H1 (cell line): ENCODE measurements at regions not wholly inside any gene's neighbourhood (a gene's known extent, or its start where the extent isn't known, plus 50 kb on each side); places are given as distances from the start of the nearest gene placed in this dataset.

Experiments used
- CTCF ChIA-PET: fragments of 300-600 bp; sonication (Branson Sonifier 250); formaldehyde crosslinking; loops from one replicate; lab custom pipeline; 2021; ENCODE audit not compliant: partially characterized antibody; lab: Charles Lee
- POLR2A ChIA-PET: fragments of 300-600 bp; sonication (Branson Sonifier 250); formaldehyde crosslinking; loops from one replicate; lab custom pipeline; 2021; ENCODE audit warnings: inconsistent platforms; ENCODE audit not compliant: partially characterized antibody; lab: Charles Lee
- DNase-seq, 2 experiments: peaks; one replicate each; pipeline versions ENCODE4 v3.0.0 to v3.0.0-alpha.2; 2010 to 2022; ENCODE audit warnings: low spot score in 2 of 2, low read depth in 1 of 2, mixed read lengths in 1 of 2
- FAIRE-seq: peaks from 2 replicates; lab custom pipeline; 2011; peaks lifted over from hg19 to GRCh38; lab: Jason Lieb, UNC
- H2AFZ ChIP-seq: 2 replicates; pipeline ENCODE4 v1.8.1; 2012; ENCODE audit warnings: low read length, inconsistent platforms
- H2AK5ac ChIP-seq: 2 replicates; pipeline ENCODE4 v1.6.1; 2013; ENCODE audit warnings: low read depth, low read length
- H2BK120ac ChIP-seq: replicated peaks from 2 replicates; pipeline ENCODE3; 2013; ENCODE audit warnings: low read depth, low read length, inconsistent platforms
- H2BK12ac ChIP-seq: 2 replicates; pipeline ENCODE4 v1.6.1; 2013; ENCODE audit warnings: low read depth, low read length
- H2BK15ac ChIP-seq: 2 replicates; pipeline ENCODE4 v1.6.1; 2013; ENCODE audit warnings: low read length
- H2BK20ac ChIP-seq: 2 replicates; pipeline ENCODE4 v1.6.1; 2013; ENCODE audit warnings: low read length
- H2BK5ac ChIP-seq: 2 replicates; pipeline ENCODE4 v1.6.1; 2013; ENCODE audit warnings: low read depth, low read length
- H3K14ac ChIP-seq: 2 replicates; pipeline ENCODE4 v1.6.1; 2013; ENCODE audit warnings: inconsistent platforms; ENCODE audit not compliant: insufficient read length
- H3K18ac ChIP-seq: 2 replicates; pipeline ENCODE4 v1.6.1; 2013; ENCODE audit warnings: low read length; ENCODE audit errors: extremely low read depth
- H3K23ac ChIP-seq: 2 replicates; pipeline ENCODE4 v1.6.1; 2013; ENCODE audit warnings: inconsistent platforms; ENCODE audit not compliant: insufficient read length
- H3K23me2 ChIP-seq: 2 replicates; pipeline ENCODE4 v1.6.1; 2013; ENCODE audit warnings: low read depth, low read length
- H3K27ac ChIP-seq: 2 replicates; pipeline ENCODE4 v1.6.1; 2011; ENCODE audit warnings: low read depth, low read length, inconsistent platforms
- H3K27me3 ChIP-seq, 4 experiments: replicated peaks in 1 of 4; 1 replicate in 1 of 4; 2 replicates in 3 of 4; pipeline versions ENCODE4 v1.6.1 to v1.8.1; 2011 to 2013; ENCODE audit warnings: low read length in 3 of 4, mild to moderate bottlenecking in 3 of 4, inconsistent platforms in 2 of 4, mixed read lengths in 2 of 4, moderate library complexity in 1 of 4; ENCODE audit not compliant: control insufficient read depth in 3 of 4, insufficient read depth in 3 of 4; ENCODE audit errors: extremely low read depth in 1 of 4
- H3K36me3 ChIP-seq, 4 experiments: 2 replicates each; pipeline versions ENCODE4 v1.6.1 to v1.8.1; 2011 to 2013; ENCODE audit warnings: mild to moderate bottlenecking in 4 of 4, low read length in 3 of 4, moderate library complexity in 2 of 4, control low read depth in 1 of 4, inconsistent platforms in 1 of 4; ENCODE audit not compliant: insufficient read depth in 4 of 4, control insufficient read depth in 2 of 4
- H3K4ac ChIP-seq: replicated peaks from 2 replicates; pipeline ENCODE3; 2013; ENCODE audit warnings: low read length, low read depth, mixed read lengths, inconsistent platforms; ENCODE audit not compliant: insufficient read length
- H3K4me1 ChIP-seq, 4 experiments: replicated peaks in 1 of 4; 1 replicate in 1 of 4; 2 replicates in 3 of 4; pipeline versions ENCODE4 v1.6.1 to v1.8.1; 2011 to 2013; ENCODE audit warnings: low read length in 3 of 4, inconsistent platforms in 2 of 4, mixed read lengths in 1 of 4; ENCODE audit not compliant: insufficient read depth in 4 of 4, control insufficient read depth in 3 of 4
- H3K4me2 ChIP-seq, 2 experiments: 2 replicates each; pipeline versions ENCODE4 v1.6.1 to v1.8.1; 2011 to 2013; ENCODE audit warnings: low read depth in 2 of 2, low read length in 2 of 2, control low read depth in 1 of 2, inconsistent platforms in 1 of 2, mild to moderate bottlenecking in 1 of 2; ENCODE audit not compliant: insufficient read depth in 1 of 2
- H3K4me3 ChIP-seq, 4 experiments: fragments of 200-600, 300-600 bp in 1 of 4; sonication (generic), shearing (Covaris generic), sonication (Bioruptor Twin) in 1 of 4; 2 replicates each; pipeline versions ENCODE4 v1.5.1 to v1.8.1; 2011 to 2016; ENCODE audit warnings: low read length in 4 of 4, low read depth in 3 of 4, control low read depth in 2 of 4, inconsistent platforms in 2 of 4, mild to moderate bottlenecking in 2 of 4, mixed read lengths in 1 of 4, moderate library complexity in 1 of 4; ENCODE audit not compliant: insufficient read depth in 2 of 4; ENCODE audit errors: extremely low read depth in 1 of 4
- H3K56ac ChIP-seq: replicated peaks from 2 replicates; pipeline ENCODE3; 2013; ENCODE audit warnings: low read depth, mild to moderate bottlenecking, mixed read lengths, low read length, inconsistent platforms; ENCODE audit not compliant: insufficient read length
- H3K79me1 ChIP-seq: 2 replicates; pipeline ENCODE4 v1.6.1; 2013; ENCODE audit warnings: low read depth, low read length, control low read depth
- H3K79me2 ChIP-seq, 2 experiments: 2 replicates each; pipeline versions ENCODE4 v1.6.1 to v1.8.1; 2012 to 2013; ENCODE audit warnings: low read length in 2 of 2, mild to moderate bottlenecking in 2 of 2, inconsistent platforms in 1 of 2; ENCODE audit not compliant: insufficient read depth in 2 of 2, control insufficient read depth in 1 of 2
- H3K9ac ChIP-seq, 4 experiments: replicated peaks in 1 of 4; 1 replicate in 1 of 4; 2 replicates in 3 of 4; pipeline versions ENCODE4 v1.6.1 to v1.8.1; 2011 to 2013; ENCODE audit warnings: low read depth in 3 of 4, low read length in 3 of 4, control low read depth in 2 of 4, mild to moderate bottlenecking in 2 of 4, moderate library complexity in 2 of 4, inconsistent platforms in 1 of 4; ENCODE audit errors: extremely low read depth in 1 of 4
- H3K9me3 ChIP-seq, 2 experiments: 2 replicates each; pipeline versions ENCODE4 v1.6.1 to v1.8.1; 2012 to 2013; ENCODE audit warnings: mild to moderate bottlenecking in 2 of 2, moderate library complexity in 2 of 2, control low read depth in 1 of 2, inconsistent platforms in 1 of 2, low read depth in 1 of 2, low read length in 1 of 2, mixed read lengths in 1 of 2; ENCODE audit not compliant: insufficient read depth in 2 of 2
- H4K20me1 ChIP-seq, 2 experiments: replicated peaks in 1 of 2; 2 replicates each; pipeline versions ENCODE3 to v1.8.1; 2011 to 2013; ENCODE audit warnings: inconsistent platforms in 2 of 2, low read length in 2 of 2, mild to moderate bottlenecking in 1 of 2; ENCODE audit not compliant: insufficient read depth in 2 of 2, control insufficient read depth in 1 of 2
- H4K5ac ChIP-seq: 2 replicates; pipeline ENCODE4 v1.6.1; 2013; ENCODE audit warnings: low read length, low read depth, mixed read lengths, inconsistent platforms; ENCODE audit not compliant: insufficient read length
- H4K8ac ChIP-seq: 2 replicates; pipeline ENCODE4 v1.8.0; 2013; ENCODE audit warnings: mild to moderate bottlenecking, moderate library complexity, low read length, inconsistent platforms; ENCODE audit not compliant: insufficient read depth; ENCODE audit errors: extremely low read depth
- H4K91ac ChIP-seq: replicated peaks from 2 replicates; pipeline ENCODE3; 2013; ENCODE audit warnings: low read length, mixed read lengths, inconsistent platforms; ENCODE audit not compliant: insufficient read length
- MAFK ChIP-seq: IDR thresholded peaks from 2 replicates; pipeline ENCODE4 v1.6.1; 2012; ENCODE audit warnings: low read depth, mild to moderate bottlenecking, improper control_type of control experiment, low read length
- WGBS, 2 experiments: shearing (Covaris generic) in 1 of 2; methylation state at CpG; one replicate each; pipeline versions ENCODE4 v1.1.6 to v1.1.7; 2013 to 2015; ENCODE audit warnings: low lambda C conversion rate in 2 of 2, mixed read lengths in 2 of 2, inconsistent platforms in 1 of 2, low coverage in 1 of 2, missing lambda C conversion rate in 1 of 2; ENCODE audit not compliant: insufficient replicate concordance in 2 of 2, insufficient coverage in 1 of 2, insufficient read length in 1 of 2; ENCODE audit errors: extremely low coverage in 1 of 2, missing lambda C conversion rate in 1 of 2; 5-methylcytosine and 5-hydroxymethylcytosine counted together

DNA sequence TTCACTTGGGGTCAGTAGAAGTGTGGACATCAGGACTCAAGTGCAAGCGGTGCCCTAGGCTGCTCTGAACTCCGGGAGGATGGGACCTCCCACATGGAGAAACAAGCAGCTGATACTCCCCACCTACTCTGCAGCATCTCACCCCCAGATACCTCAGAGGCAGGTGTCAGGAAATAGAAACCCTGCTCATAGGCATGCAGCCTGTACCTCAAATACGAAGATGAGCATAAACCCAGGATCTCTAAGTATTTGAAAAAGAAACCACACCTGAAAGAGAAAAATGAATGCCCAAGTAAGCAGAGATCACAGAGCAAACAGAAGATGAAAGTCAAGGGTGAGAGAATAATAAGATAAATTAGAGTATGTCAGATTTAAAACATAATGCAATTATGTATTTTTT is 75.6 kb upstream of the WSCD2 start:
- Histone ChIP-seq H2BK15ac (no peak overlapping the region), H3K23me2 (no peaks in the 10 kb centered on the region), H3K79me2 (no peaks in the 10 kb centered on the region), H3K4me2 (no peak overlapping the region), H3K27ac (no peak overlapping the region), H4K8ac (no peak overlapping the region), H3K14ac (no peak overlapping the region), H3K79me1 (no peaks in the 10 kb centered on the region), H2AFZ (no peak overlapping the region)
- TF ChIP-seq MAFK = no peak
- TF ChIP-seq, all 59 proteins: peak for 0
- Histone ChIP-seq H3K4ac (no peak overlapping the region), H3K4me1 (peaks cover 0 to 5% (median 2%) of the 10 kb centered on the region in 4 experiments; a peak in 3 of 7 replicates), H3K9ac (no peak overlapping the region), H2BK5ac (no peak overlapping the region), H3K27me3 (no peaks in the 10 kb centered on the region; a peak in 1 of 7 replicates), H3K36me3 (no peaks in the 10 kb centered on the region), H3K23ac (no peak overlapping the region), H2BK120ac (no peak overlapping the region), H3K56ac (no peak overlapping the region), H3K18ac (no peak overlapping the region), H4K91ac (no peak overlapping the region), H2AK5ac (no peak overlapping the region), H2BK12ac (no peak overlapping the region), H3K4me3 (no peak overlapping the region), H2BK20ac (no peak overlapping the region), H4K20me1 (no peaks in the 10 kb centered on the region), H3K9me3 (no peaks in the 10 kb centered on the region), H4K5ac (no peak overlapping the region)
- DNase-seq = no peak
- ChIA-PET CTCF (interaction anchor here (0.7 to 2.5 kb wide), 3 partner anchors 10 to 72 kb away, joined by 3 to 12 read pairs (median 3); no protein-coding TSS in a partner anchor), POLR2A (no interaction called here)
- 80% methylated on average over 1 of the region's 3 CpGs; no CpG with 5 or more reads in 1 of the 2 experiments for WGBS, 2 experiments
- no peak for FAIRE-seq
